ENCODE measurements at regions not wholly inside any gene's neighbourhood (a gene's known extent, or its start where the extent isn't known, plus 50 kb on each side); places are given as distances from the start of the nearest gene placed in this dataset.
"Not testable (repeated sequence)": the region's sequence is repeated elsewhere in the genome, so short reads cannot be mapped to it uniquely, and the experiment has no call there.

DNA sequence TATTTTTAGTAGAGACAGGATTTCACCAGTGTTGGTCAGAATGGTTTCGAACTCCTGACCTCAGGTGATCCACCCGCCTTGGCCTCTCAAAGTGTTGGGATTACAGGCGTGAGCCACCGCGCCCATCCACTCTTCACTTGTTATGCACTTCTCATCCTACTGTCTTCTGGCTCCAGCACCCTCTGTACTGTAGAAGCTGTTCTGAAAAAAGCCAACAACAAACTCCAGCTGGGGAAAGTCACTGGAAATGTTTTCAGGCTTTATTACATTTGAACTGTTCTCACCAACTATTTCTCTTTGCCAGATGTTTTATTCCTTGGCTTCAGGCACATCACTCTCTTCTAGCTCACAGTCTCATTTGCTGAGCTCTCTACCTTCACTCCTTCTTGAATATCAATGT lies 122.5 kb upstream of the EGR2 start:
- Histone ChIP-seq H4K20me1 (ENCODE audit: insufficient read depth, poor library complexity, severe bottlenecking) (no peaks in the 10 kb centered on the region), H3K9me3 (ENCODE audit: low read depth) (no peaks in the 10 kb centered on the region), H3K4me1 (ENCODE audit: insufficient read depth) (no peaks in the 10 kb centered on the region), H3K36me3 (replicated peaks; ENCODE audit: insufficient read depth, low read depth) (no peaks in the 10 kb centered on the region), H3K4me3 (no peak overlapping the region), H2AFZ (no peak overlapping the region), H3K4me2 (no peak overlapping the region), H3K27me3 (no peaks in the 10 kb centered on the region), H3K9me2 (replicated peaks; ENCODE audit: insufficient read depth) (no peaks in the 10 kb centered on the region), H3K79me2 (no peaks in the 10 kb centered on the region), H3K27ac (no peak overlapping the region)
- WGBS (ENCODE audit: low lambda C conversion rate, missing lambda C conversion rate): 95% methylated on average over 5 of the region's 5 CpGs
- TF ChIP-seq EZH2 (IDR thresholded peaks at IDR 0.05; ENCODE audit: borderline replicate concordance) (no peak), EZH2phosphoT487 (IDR thresholded peaks at IDR 0.05; ENCODE audit: low read depth, severe bottlenecking, unreplicated experiment) (no peak)
- DNase-seq (ENCODE audit: low spot score): no peak

DNA sequence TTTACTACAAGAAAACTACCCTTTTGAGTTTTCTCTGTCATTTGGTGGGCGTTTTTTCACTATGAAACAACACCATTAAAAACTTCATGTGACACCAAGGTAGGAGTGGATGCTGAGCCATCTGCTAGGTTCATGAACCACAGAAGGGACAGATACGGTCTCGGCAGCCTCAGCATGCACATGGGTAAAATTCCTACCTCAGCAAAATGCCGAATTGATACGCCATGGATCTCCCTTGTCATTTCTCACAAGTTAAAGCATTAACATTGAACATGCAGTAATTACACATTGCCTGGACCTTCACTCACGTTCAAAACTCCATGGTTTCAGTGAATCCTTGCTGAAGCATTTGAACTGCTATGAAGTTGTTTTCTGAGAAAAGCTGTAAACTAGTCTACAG lies 121.5 kb upstream of the EGR2 start:
- TF ChIP-seq, protein P1, sequence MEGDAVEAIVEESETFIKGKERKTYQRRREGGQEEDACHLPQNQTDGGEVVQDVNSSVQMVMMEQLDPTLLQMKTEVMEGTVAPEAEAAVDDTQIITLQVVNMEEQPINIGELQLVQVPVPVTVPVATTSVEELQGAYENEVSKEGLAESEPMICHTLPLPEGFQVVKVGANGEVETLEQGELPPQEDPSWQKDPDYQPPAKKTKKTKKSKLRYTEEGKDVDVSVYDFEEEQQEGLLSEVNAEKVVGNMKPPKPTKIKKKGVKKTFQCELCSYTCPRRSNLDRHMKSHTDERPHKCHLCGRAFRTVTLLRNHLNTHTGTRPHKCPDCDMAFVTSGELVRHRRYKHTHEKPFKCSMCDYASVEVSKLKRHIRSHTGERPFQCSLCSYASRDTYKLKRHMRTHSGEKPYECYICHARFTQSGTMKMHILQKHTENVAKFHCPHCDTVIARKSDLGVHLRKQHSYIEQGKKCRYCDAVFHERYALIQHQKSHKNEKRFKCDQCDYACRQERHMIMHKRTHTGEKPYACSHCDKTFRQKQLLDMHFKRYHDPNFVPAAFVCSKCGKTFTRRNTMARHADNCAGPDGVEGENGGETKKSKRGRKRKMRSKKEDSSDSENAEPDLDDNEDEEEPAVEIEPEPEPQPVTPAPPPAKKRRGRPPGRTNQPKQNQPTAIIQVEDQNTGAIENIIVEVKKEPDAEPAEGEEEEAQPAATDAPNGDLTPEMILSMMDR (IDR thresholded peaks at IDR 0.05; ENCODE audit: poor library complexity): no peak
- no peak for TF ChIP-seq EZH2phosphoT487 (IDR thresholded peaks at IDR 0.05; ENCODE audit: low read depth, severe bottlenecking, unreplicated experiment)
- no peak for TF ChIP-seq EZH2 (IDR thresholded peaks at IDR 0.05; ENCODE audit: borderline replicate concordance)
- 91% methylated on average over 6 of the region's 6 CpGs for WGBS (ENCODE audit: low lambda C conversion rate, missing lambda C conversion rate)

DNA sequence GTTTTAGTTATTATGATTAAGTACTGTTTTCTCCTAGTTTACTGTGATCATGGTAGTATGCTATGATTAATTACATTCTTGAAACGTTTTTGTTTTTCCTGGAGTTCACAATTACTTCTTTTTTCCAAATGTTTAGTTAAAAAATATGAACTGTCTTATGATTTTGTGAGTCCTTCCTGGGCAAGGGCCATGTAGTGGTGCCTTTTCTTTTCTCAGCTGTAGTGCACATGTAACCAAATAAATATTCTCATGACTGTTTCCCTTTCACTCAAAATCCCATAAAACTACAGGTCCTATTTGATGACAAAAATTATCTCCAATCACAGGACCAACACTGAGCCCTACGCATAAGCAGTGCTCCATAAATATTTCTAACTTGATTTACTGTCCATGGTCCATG lies 118.9 kb upstream of the EGR2 start:
- no peaks in the 10 kb centered on the region for H3K79me2 ChIP-seq
- no peaks in the 10 kb centered on the region for H4K20me1 ChIP-seq (ENCODE audit: insufficient read depth, poor library complexity, severe bottlenecking)
- no peaks in the 10 kb centered on the region for H3K27me3 ChIP-seq
- no peak for DNase-seq (ENCODE audit: low spot score)
- 84% methylated on average over 2 of the region's 2 CpGs for WGBS (ENCODE audit: low lambda C conversion rate, missing lambda C conversion rate)
- TF ChIP-seq EZH2 (IDR thresholded peaks at IDR 0.05; ENCODE audit: borderline replicate concordance) (no peak), EZH2phosphoT487 (IDR thresholded peaks at IDR 0.05; ENCODE audit: low read depth, severe bottlenecking, unreplicated experiment) (no peak)
- TF ChIP-seq, protein P1 (IDR thresholded peaks at IDR 0.05; ENCODE audit: poor library complexity): no peak
- no peaks in the 10 kb centered on the region for H3K9me2 ChIP-seq (replicated peaks; ENCODE audit: insufficient read depth)
- H3K27ac ChIP-seq: no peak overlapping the region
- H3K36me3 ChIP-seq (replicated peaks; ENCODE audit: insufficient read depth, low read depth): no peaks in the 10 kb centered on the region
- H3K4me3 ChIP-seq: no peak overlapping the region
- H2AFZ ChIP-seq: no peak overlapping the region
- H3K9me3 ChIP-seq (ENCODE audit: low read depth): no peaks in the 10 kb centered on the region
- H3K4me1 ChIP-seq (ENCODE audit: insufficient read depth): no peaks in the 10 kb centered on the region
- H3K4me2 ChIP-seq: no peak overlapping the region

More for the DNA sequence above, 121.5 kb upstream of the EGR2 start:
- Histone ChIP-seq H3K36me3 (replicated peaks; ENCODE audit: insufficient read depth, low read depth) (no peaks in the 10 kb centered on the region), H3K4me1 (ENCODE audit: insufficient read depth) (no peaks in the 10 kb centered on the region), H3K27ac (no peak overlapping the region), H3K79me2 (no peaks in the 10 kb centered on the region), H3K27me3 (no peaks in the 10 kb centered on the region), H3K9me3 (ENCODE audit: low read depth) (no peaks in the 10 kb centered on the region), H3K9me2 (replicated peaks; ENCODE audit: insufficient read depth) (no peaks in the 10 kb centered on the region), H3K4me2 (no peak overlapping the region), H4K20me1 (ENCODE audit: insufficient read depth, poor library complexity, severe bottlenecking) (no peaks in the 10 kb centered on the region), H3K4me3 (no peak overlapping the region), H2AFZ (no peak overlapping the region)
- DNase-seq (ENCODE audit: low spot score): no peak

DNA sequence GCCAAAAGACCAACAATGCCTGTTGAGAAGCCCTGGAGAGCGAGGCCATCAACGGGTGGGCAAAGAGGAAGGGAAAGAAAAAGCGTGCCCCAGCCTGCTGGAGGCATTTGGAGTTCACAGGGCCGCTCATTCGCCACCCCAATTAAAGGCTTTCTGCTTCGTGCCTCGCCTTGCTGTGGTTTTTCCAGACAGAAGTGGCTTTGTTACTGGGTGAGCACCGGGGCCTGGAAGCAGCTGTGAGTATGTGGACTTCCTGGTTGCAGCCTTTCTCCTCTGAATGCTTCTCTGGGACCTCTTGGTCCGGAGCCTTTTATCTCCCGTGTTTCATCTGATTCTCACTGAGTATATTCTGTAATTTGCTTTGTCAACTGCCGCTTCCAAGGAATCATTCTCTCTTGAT lies 118.1 kb upstream of the EGR2 start:
- Histone ChIP-seq H3K27me3 (no peaks in the 10 kb centered on the region), H2AFZ (no peak overlapping the region), H3K9me2 (replicated peaks; ENCODE audit: insufficient read depth) (no peaks in the 10 kb centered on the region), H3K4me2 (no peak overlapping the region), H4K20me1 (ENCODE audit: insufficient read depth, poor library complexity, severe bottlenecking) (no peaks in the 10 kb centered on the region), H3K27ac (no peak overlapping the region), H3K79me2 (no peaks in the 10 kb centered on the region), H3K9me3 (ENCODE audit: low read depth) (no peaks in the 10 kb centered on the region), H3K4me3 (no peak overlapping the region), H3K36me3 (replicated peaks; ENCODE audit: insufficient read depth, low read depth) (no peaks in the 10 kb centered on the region), H3K4me1 (ENCODE audit: insufficient read depth) (no peaks in the 10 kb centered on the region)
- WGBS (ENCODE audit: low lambda C conversion rate, missing lambda C conversion rate): 77% methylated on average over 11 of the region's 11 CpGs
- TF ChIP-seq EZH2 (IDR thresholded peaks at IDR 0.05; ENCODE audit: borderline replicate concordance): no peak
- DNase-seq (ENCODE audit: low spot score): no peak

DNA sequence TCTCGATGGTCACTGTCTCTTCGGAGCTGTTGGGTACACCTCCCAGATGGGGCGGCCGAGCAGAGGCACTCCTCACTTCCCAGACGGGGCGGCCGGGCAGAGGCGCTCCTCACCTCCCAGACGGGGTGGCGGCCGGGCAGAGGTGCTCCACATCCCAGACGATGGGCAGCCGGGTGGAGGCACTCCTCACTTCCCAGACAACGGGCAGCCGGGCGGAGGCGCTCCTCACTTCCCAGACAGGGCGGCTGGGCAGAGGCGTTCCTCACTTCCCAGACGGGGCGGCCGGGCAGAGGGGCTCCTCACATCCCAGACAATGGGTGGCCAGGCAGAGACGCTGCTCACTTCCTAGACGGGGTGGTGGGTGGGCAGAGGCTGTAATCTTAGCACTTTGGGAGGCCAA lies 112.6 kb upstream of the EGR2 start:
- DNase-seq (ENCODE audit: low spot score); H3K36me3 ChIP-seq (replicated peaks; ENCODE audit: insufficient read depth, low read depth); H2AFZ ChIP-seq; H3K4me1 ChIP-seq (ENCODE audit: insufficient read depth); H3K9me2 ChIP-seq (replicated peaks; ENCODE audit: insufficient read depth); H3K79me2 ChIP-seq; H3K4me3 ChIP-seq; H3K9me3 ChIP-seq (ENCODE audit: low read depth); H3K27ac ChIP-seq; H3K27me3 ChIP-seq; H4K20me1 ChIP-seq (ENCODE audit: insufficient read depth, poor library complexity, severe bottlenecking); H3K4me2 ChIP-seq: not testable (repeated sequence)
- 86% methylated on average over 10 of the region's 24 CpGs for WGBS (ENCODE audit: low lambda C conversion rate, missing lambda C conversion rate)

Data from hepatocyte (in vitro differentiated cells).